Large intestine (tissue), 3 donors: ENCODE measurements at regions not wholly inside any gene's neighbourhood (a gene's known extent, or its start where the extent isn't known, plus 50 kb on each side); places are given as distances from the start of the nearest gene placed in this dataset.
"Not testable (repeated sequence)": the region's sequence is repeated elsewhere in the genome, so short reads cannot be mapped to it uniquely, and the experiment has no call there.

Experiments
- DNase-seq, 2 donors: peaks; one replicate each; pipeline versions ENCODE4 v3.0.0 to v3.0.0-alpha.2; 2013
- H3K27ac ChIP-seq: one replicate; pipeline ENCODE4 v1.5.1; 2013; ENCODE audit warnings: low read length
- H3K27me3 ChIP-seq: 2 replicates; pipeline ENCODE4 v1.6.1; 2013; ENCODE audit warnings: low read length; ENCODE audit not compliant: control insufficient read depth, insufficient read depth
- H3K36me3 ChIP-seq: 2 replicates; pipeline ENCODE4 v1.6.1; 2013; ENCODE audit warnings: low read length; ENCODE audit not compliant: control insufficient read depth, insufficient read depth
- H3K4me1 ChIP-seq: one replicate; pipeline ENCODE4 v1.6.1; 2013; ENCODE audit warnings: low read length; ENCODE audit not compliant: control insufficient read depth, insufficient read depth
- H3K4me3 ChIP-seq: one replicate; pipeline ENCODE4 v1.5.1; 2013; ENCODE audit warnings: low read length
- H3K9me3 ChIP-seq: one replicate; pipeline ENCODE4 v1.6.1; 2013; ENCODE audit warnings: mild to moderate bottlenecking, low read depth, low read length, moderate library complexity; ENCODE audit not compliant: control insufficient read depth
- WGBS: methylation state at CpG from one replicate; pipeline ENCODE4 v1.1.5; 2013; ENCODE audit warnings: low lambda C conversion rate; ENCODE audit not compliant: insufficient coverage; 5-methylcytosine and 5-hydroxymethylcytosine counted together

- H3K4me3 ChIP-seq, H3K27ac ChIP-seq, H3K4me1 ChIP-seq, H3K27me3 ChIP-seq, DNase-seq, H3K36me3 ChIP-seq, H3K9me3 ChIP-seq: not testable (repeated sequence)
- no CpG with 5 or more reads among the region's 19 CpGs for WGBS
Measured at GRCh38 chr17:20843261-20843660, 199.6 kb downstream of the USP22 start.

DNA sequence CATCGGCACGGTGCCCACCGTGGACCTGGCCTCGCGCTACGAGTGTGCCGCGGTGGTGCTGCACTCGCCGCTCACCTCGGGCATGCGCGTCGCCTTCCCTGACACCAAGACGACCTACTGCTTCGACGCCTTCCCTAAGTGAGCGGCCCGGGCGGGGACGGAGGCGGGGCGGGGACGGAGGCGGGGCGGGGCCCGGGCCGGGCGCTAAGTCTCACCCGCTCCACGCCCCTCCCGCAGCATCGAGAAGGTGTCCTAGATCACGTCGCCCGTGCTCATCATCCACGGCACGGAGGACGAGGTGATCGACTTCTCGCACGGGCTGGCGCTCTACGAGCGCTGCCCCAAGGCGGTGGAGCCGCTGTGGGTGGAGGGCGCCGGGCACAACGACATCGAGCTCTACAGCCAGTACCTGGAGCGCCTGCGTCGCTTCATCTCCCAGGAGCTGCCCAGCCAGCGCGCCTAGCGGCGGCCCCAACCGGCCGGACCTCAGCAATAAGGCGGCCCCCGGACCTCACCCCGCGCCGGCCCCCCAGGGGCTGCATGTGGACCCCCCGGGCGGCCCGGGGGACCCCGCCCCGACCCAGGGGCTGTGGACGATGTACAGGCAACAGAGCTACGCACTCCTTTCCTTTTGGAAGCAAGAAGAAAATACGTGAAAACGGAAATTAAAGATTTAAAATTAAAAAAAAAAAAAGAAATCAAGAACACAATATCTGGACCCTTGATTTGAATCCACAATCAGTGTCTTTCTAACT lies 198.8 kb downstream of the USP22 start:
- not testable (repeated sequence) for H3K4me1 ChIP-seq, H3K4me3 ChIP-seq, H3K9me3 ChIP-seq, H3K27me3 ChIP-seq, H3K36me3 ChIP-seq, H3K27ac ChIP-seq
- peak in 1 of 2 donors; percentile 18 for DNase-seq
- no CpG with 5 or more reads among the region's 74 CpGs for WGBS

- not testable (repeated sequence) for H3K4me1 ChIP-seq, H3K27ac ChIP-seq, H3K36me3 ChIP-seq, H3K9me3 ChIP-seq, DNase-seq, H3K4me3 ChIP-seq
- H3K27me3 ChIP-seq: peaks cover 22% of the 10 kb centered on the region
- WGBS: 70% methylated on average over 3 of the region's 3 CpGs
Measured at GRCh38 chr17:20848869-20849443, 193.9 kb downstream of the USP22 start.

DNA sequence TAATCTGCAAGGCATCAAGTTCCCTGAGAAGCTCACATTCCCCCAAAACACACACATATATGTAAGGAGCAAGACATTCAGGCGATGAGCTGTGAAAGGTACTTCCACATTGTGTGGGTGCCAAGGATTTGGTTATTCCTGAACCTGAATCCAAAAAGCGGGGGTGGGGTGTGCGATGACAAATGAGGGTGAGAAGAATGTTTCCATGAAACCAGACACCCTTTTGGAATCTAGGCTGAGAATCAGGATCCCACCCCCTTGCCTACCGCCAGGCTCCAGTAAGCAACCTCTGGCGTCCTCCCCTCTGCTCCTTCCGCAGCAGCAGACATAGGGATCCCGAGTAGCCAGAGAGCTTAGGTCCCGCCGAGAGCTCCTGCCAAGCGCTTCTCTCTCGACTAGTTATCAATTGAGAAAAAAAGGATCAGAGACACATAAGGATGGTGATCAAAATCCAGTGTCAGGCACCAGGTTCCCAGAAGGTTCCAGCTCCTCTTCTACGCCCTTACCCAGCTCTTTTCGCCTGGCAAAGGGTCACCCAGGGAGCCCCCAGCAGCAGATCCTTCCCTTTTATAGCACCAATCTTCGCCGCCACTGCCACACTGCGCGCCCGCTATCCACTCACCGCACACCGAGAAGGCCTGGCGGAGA lies 191.1 kb downstream of the USP22 start:
- H3K27ac ChIP-seq, H3K9me3 ChIP-seq, H3K4me1 ChIP-seq, H3K4me3 ChIP-seq, H3K36me3 ChIP-seq, DNase-seq: not testable (repeated sequence)
- no CpG with 5 or more reads among the region's 21 CpGs for WGBS
- H3K27me3 ChIP-seq: peaks cover 22% of the 10 kb centered on the region

GRCh38 chr17:20852239-20852989 lies 190.4 kb downstream of the USP22 start:
- Histone ChIP-seq H3K9me3 (no peaks in the 10 kb centered on the region), H3K27me3 (peaks cover 22% of the 10 kb centered on the region), H3K4me1 (no peaks in the 10 kb centered on the region), H3K4me3 (no peak overlapping the region), H3K27ac (no peak overlapping the region), H3K36me3 (no peaks in the 10 kb centered on the region)
- DNase-seq: peak in 1 of 2 donors; percentile 31
- WGBS: no CpG with 5 or more reads among the region's 36 CpGs

GRCh38 chr17:20852990-20853370 lies 189.8 kb downstream of the USP22 start:
- no peaks in the 10 kb centered on the region for H3K36me3 ChIP-seq

DNA sequence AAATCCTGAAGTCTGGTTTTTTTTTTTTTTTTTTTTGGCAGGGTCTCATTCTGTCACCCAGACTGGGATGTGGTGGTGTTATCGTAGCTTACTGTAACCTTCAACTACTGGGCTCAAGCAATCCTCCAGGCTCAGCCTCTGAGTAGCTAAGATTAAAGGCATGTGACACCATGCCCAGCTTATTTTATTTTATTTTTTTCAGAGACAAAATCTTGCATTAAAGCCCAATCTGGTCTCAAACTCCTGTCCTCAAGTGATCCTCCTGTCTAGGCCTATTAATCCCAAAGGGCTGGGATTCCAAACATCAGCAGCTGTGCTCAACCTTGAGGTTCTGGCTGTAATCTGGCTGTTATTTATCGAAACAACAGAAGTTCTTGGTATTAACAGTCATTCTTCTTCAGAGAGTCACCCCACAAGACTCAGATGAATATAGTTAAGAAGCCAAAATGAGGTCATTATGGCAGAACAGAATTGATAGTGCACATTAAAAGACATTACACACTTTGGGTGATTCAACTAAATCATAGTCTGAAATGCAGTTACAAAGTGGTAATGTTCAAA lies 186.8 kb downstream of the USP22 start:
- WGBS: no CpG with 5 or more reads among the region's 2 CpGs
- H3K9me3 ChIP-seq, H3K4me1 ChIP-seq, H3K27ac ChIP-seq, DNase-seq, H3K4me3 ChIP-seq, H3K36me3 ChIP-seq: not testable (repeated sequence)
- peaks cover 22% of the 10 kb centered on the region for H3K27me3 ChIP-seq

More at GRCh38 chr17:20852990-20853370, 189.8 kb downstream of the USP22 start:
- Histone ChIP-seq H3K27me3 (peaks cover 22% of the 10 kb centered on the region), H3K4me3 (no peak overlapping the region), H3K9me3 (no peaks in the 10 kb centered on the region), H3K27ac (no peak overlapping the region), H3K4me1 (no peaks in the 10 kb centered on the region)
- WGBS: 0% methylated on average over 1 of the region's 6 CpGs
- no peak for DNase-seq

DNA sequence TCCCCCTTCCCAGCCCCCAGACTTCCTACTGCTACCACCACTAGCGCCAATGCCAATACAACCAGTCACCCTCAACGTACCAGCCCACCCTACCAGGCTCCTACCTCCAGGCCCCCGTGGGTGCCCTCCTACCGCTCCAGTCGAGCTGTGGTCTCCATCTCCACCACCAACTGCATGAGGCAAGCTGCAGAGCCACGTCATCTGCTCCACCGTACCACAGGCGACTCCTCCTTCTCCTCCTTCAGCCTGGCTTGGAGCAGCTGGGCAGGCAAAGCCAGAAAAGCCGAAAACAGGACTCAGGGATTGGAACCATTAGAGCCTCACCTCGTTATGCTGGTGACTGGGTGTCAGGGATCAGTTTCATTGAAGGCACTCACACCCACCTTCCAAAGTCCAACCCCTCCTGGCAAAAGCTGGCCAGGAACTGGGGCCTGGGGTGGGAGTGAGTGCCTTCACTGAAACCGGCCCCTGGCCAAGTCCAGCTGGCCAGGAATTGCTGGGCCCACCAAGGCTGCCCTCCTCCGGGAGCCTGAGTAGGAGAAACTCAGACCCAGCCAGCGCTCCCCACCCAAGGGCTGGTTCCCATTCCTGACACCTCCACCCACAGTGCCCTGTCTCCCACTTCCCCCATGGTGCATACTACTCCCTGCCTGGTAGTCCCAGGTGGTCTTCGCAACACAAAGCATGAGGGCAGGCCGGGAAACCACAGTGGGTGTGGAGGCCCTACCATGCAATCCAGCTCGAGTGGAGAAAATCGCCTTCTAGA lies 176.2 kb downstream of the USP22 start:
- not testable (repeated sequence) for H3K27me3 ChIP-seq, H3K27ac ChIP-seq, H3K36me3 ChIP-seq, H3K4me3 ChIP-seq, DNase-seq, H3K4me1 ChIP-seq, H3K9me3 ChIP-seq
- 100% methylated on average over 1 of the region's 17 CpGs for WGBS

DNA sequence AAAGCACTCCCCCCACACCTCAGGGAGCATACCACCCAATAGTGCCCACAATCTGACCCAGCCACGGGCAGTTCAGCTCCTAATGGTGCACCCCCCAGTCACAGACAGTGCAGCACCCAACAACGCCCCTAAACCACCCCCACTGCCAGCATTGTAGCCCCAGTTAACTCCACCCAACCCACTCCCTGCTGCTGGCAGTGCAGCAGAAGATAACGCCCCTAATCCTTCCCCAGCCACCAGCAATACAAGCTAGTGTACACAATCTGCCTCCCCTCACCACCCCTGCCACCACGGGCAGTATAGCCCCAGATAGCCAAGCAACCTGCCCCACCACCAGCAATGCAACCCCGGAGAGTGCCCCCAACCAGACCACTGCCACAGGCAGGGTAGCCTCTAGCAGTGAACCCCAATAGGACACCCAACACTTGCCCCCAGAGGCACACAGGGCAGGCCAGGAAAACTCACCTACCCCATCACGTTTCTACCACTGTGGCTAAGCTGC lies 175.3 kb downstream of the USP22 start:
- DNase-seq, H3K27ac ChIP-seq, H3K36me3 ChIP-seq, H3K9me3 ChIP-seq, H3K27me3 ChIP-seq, H3K4me1 ChIP-seq, H3K4me3 ChIP-seq: not testable (repeated sequence)
- whole genome bisulfite sequencing: no CpG with 5 or more reads among the region's 6 CpGs
